Heart right ventricle (tissue), 16 donors: ENCODE measurements at regions not wholly inside any gene's neighbourhood (a gene's known extent, or its start where the extent isn't known, plus 50 kb on each side); places are given as distances from the start of the nearest gene placed in this dataset.

ENCODE experiments used
- ATAC-seq, 8 donors: fragments of 200-7000 bp; cut with Tn5 transposase; one replicate each; pipeline ENCODE4 v1.9.1; 2020; ENCODE audit warnings: mild to moderate bottlenecking in 8 of 8, moderate library complexity in 8 of 8, moderate number of reproducible peaks in 1 of 8
- DNase-seq, 2 donors: peaks; one replicate each; pipeline ENCODE4 v3.0.0-alpha.2; 2020
- H3K27ac ChIP-seq, 10 donors: fragments of 200-600 bp; sonication (generic) in 2 of 10; one replicate each; pipeline versions ENCODE4 v1.5.0 to v1.8.0; 2020 to 2022; ENCODE audit warnings: mild to moderate bottlenecking in 3 of 10
- H3K27me3 ChIP-seq, 7 donors: fragments of 200-600 bp; one replicate each; pipeline ENCODE4 v1.8.0; 2021 to 2022; ENCODE audit warnings: mild to moderate bottlenecking in 2 of 7
- H3K36me3 ChIP-seq, 9 donors: fragments of 200-600 bp; sonication (generic) in 1 of 9; one replicate each; pipeline versions ENCODE4 v1.5.0 to v1.8.0; 2020 to 2022; ENCODE audit warnings: mild to moderate bottlenecking in 2 of 9
- H3K4me1 ChIP-seq, 9 donors: fragments of 200-600 bp; sonication (generic) in 1 of 9; one replicate each; pipeline versions ENCODE4 v1.5.0 to v1.8.0; 2020 to 2022; ENCODE audit warnings: mild to moderate bottlenecking in 4 of 9
- H3K4me3 ChIP-seq, 10 donors: fragments of 200-600 bp; sonication (generic) in 2 of 10; one replicate each; pipeline versions ENCODE4 v1.5.0 to v1.8.0; 2020 to 2022; ENCODE audit warnings: mild to moderate bottlenecking in 7 of 10, moderate library complexity in 2 of 10
- H3K9me3 ChIP-seq, 11 donors: fragments of 200-600 bp in 10 of 11; sonication (generic) in 2 of 11; one replicate each; pipeline versions ENCODE4 v1.5.0 to v1.8.0; 2013 to 2022; ENCODE audit warnings: mild to moderate bottlenecking in 2 of 11, control low read depth in 1 of 11, moderate library complexity in 1 of 11
- WGBS, 2 donors: extraction: QIAGEN DNeasy Blood & Tissue Kit; methylation state at CpG; one replicate each; pipeline ENCODE4 v1.1.7; 2013; ENCODE audit warnings: inconsistent platforms in 1 of 2; 5-methylcytosine and 5-hydroxymethylcytosine counted together
- intact Hi-C, 10 donors: fragments of 100-400 bp; cut with DNase I; formaldehyde crosslinking; loops; one replicate each; pipeline versions ENCODE4 v1.11.1 to v1.14.2; 2022
- TF ChIP-seq, protein P1 (sequence below), 9 donors: fragments of 200-600 bp; sonication (generic) in 2 of 9; IDR thresholded peaks; one replicate each; pipeline versions ENCODE4 v1.5.0 to v1.8.0; 2021 to 2022; ENCODE audit warnings: antibody characterized with exemption in 9 of 9, mild to moderate bottlenecking in 5 of 9, moderate library complexity in 1 of 9
- donor health status: Arrhythmogenic right ventricular cardiomyopathy.
- donor health status: ischemic (EF 13 %, LVEDD 7.1; RV severe dilation, severe dysfunction).
- donor health status: healthy with polysubstance abuse.
- donor health status: DM: no; HTN: yes; CAD: no.
- donor health status: DM: no; HTN: no; CAD: no.
- donor health status: ischemic (EF 25% LVEDD 6.9; RV normal size, moderate dysfunction).
- donor health status: ischemic (EF 25% LVEDD 5.7; RV mildly dilated, moderate dysfunction).
- donor health status: healthy.
- donor health status: DM: yes; HTN: yes; CAD: no.
- donor health status: Ischemic cardiomyopathy.
- donor health status: ischemic (EF 35%, LVEDD 5.7; RV mildly dilated, moderate dysfunction).
- donor health status: nonischemic (EF 11% LVEDD 7.7; RV severe dilation, severe dysfunction).
- donor health status: DM: yes; HTN: yes; CAD: no.
- donor health status: PGD.
- donor health status: ischemic (EF 29% LVEDD 5.4; RV normal size, mild dysfunction).
- donor health status: nonischemic (EF 23%, LVEDD 6.1; RV moderate dilation, normal function).

GRCh38 chr15:53331328-53332190 is 427.9 kb downstream of the WDR72 start:
- DNase-seq (no peak), ATAC-seq (no peak)
- Histone ChIP-seq H3K4me1 (no peaks in the 10 kb centered on the region), H3K36me3 (no peaks in the 10 kb centered on the region), H3K27me3 (peaks cover 0 to 4% (median 0%) of the 10 kb centered on the region in 7 donors), H3K9me3 (no peaks in the 10 kb centered on the region), H3K4me3 (no peak overlapping the region), H3K27ac (no peak overlapping the region)
- WGBS, 2 donors: 42 to 52% methylated on average over 3 of the region's 3 CpGs
- intact Hi-C loops: no loop called here
- TF ChIP-seq, protein P1, sequence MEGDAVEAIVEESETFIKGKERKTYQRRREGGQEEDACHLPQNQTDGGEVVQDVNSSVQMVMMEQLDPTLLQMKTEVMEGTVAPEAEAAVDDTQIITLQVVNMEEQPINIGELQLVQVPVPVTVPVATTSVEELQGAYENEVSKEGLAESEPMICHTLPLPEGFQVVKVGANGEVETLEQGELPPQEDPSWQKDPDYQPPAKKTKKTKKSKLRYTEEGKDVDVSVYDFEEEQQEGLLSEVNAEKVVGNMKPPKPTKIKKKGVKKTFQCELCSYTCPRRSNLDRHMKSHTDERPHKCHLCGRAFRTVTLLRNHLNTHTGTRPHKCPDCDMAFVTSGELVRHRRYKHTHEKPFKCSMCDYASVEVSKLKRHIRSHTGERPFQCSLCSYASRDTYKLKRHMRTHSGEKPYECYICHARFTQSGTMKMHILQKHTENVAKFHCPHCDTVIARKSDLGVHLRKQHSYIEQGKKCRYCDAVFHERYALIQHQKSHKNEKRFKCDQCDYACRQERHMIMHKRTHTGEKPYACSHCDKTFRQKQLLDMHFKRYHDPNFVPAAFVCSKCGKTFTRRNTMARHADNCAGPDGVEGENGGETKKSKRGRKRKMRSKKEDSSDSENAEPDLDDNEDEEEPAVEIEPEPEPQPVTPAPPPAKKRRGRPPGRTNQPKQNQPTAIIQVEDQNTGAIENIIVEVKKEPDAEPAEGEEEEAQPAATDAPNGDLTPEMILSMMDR (IDR thresholded peaks at IDR 0.05): no peak

GRCh38 chr15:53328341-53328740 is 431.1 kb downstream of the WDR72 start:
- 27 to 29% methylated on average over 1 of the region's 1 CpG for WGBS, 2 donors
- ATAC-seq: no peak

GRCh38 chr15:53324061-53324460 is 435.4 kb downstream of the WDR72 start:
- no peaks in the 10 kb centered on the region for H3K27me3 ChIP-seq
- H3K4me3 ChIP-seq: no peak overlapping the region
- ATAC-seq: no peak
- TF ChIP-seq, protein P1 (IDR thresholded peaks at IDR 0.05): no peak
- no peaks in the 10 kb centered on the region for H3K4me1 ChIP-seq
- intact Hi-C loops: no loop called here
- 73 to 81% methylated on average over 7 of the region's 7 CpGs for WGBS, 2 donors
- no peaks in the 10 kb centered on the region for H3K36me3 ChIP-seq
- no peak overlapping the region for H3K27ac ChIP-seq
- DNase-seq: no peak
- no peaks in the 10 kb centered on the region for H3K9me3 ChIP-seq

More at GRCh38 chr15:53328341-53328740, 431.1 kb downstream of the WDR72 start:
- H3K9me3 ChIP-seq: no peaks in the 10 kb centered on the region
- no peaks in the 10 kb centered on the region for H3K4me1 ChIP-seq
- H3K4me3 ChIP-seq: no peak overlapping the region
- DNase-seq: no peak
- no peak overlapping the region for H3K27ac ChIP-seq
- peaks cover 0 to 3% (median 0%) of the 10 kb centered on the region in 7 donors for H3K27me3 ChIP-seq
- TF ChIP-seq, protein P1 (IDR thresholded peaks at IDR 0.05): no peak
- intact Hi-C loops: no loop called here
- H3K36me3 ChIP-seq: no peaks in the 10 kb centered on the region

GRCh38 chr15:53323191-53323590 is 436.3 kb downstream of the WDR72 start:
- no peak overlapping the region for H3K27ac ChIP-seq
- WGBS, 2 donors: 49% methylated on average over 3 of the region's 3 CpGs
- TF ChIP-seq, protein P1 (IDR thresholded peaks at IDR 0.05): no peak
- ATAC-seq (no peak), DNase-seq (no peak)
- no peaks in the 10 kb centered on the region for H3K9me3 ChIP-seq
- no peaks in the 10 kb centered on the region for H3K36me3 ChIP-seq
- no peaks in the 10 kb centered on the region for H3K27me3 ChIP-seq
- H3K4me3 ChIP-seq: no peak overlapping the region
- no peaks in the 10 kb centered on the region for H3K4me1 ChIP-seq
- intact Hi-C loops: no loop called here
